Sigmoid colon (tissue), 6 donors: ENCODE measurements at regions not wholly inside any gene's neighbourhood (a gene's known extent, or its start where the extent isn't known, plus 50 kb on each side); places are given as distances from the start of the nearest gene placed in this dataset.

Experiments
- DNase-seq: peaks from one replicate; pipeline ENCODE4 v3.0.0-alpha.2; 2019
- H3K27ac ChIP-seq, 4 donors: fragments of 200-600 bp; sonication (generic); one replicate each; pipeline ENCODE4 v1.5.1; 2016 to 2019; ENCODE audit warnings: mild to moderate bottlenecking in 1 of 4
- H3K27me3 ChIP-seq, 3 donors: fragments of 200-600 bp; sonication (generic); one replicate each; pipeline ENCODE4 v1.5.1; 2019; ENCODE audit warnings: mild to moderate bottlenecking in 1 of 3
- H3K36me3 ChIP-seq, 4 donors: fragments of 200-600 bp; sonication (generic); one replicate each; pipeline ENCODE4 v1.5.1; 2016 to 2019
- H3K4me1 ChIP-seq, 4 donors: fragments of 200-600 bp; sonication (generic); one replicate each; pipeline ENCODE4 v1.5.1; 2017 to 2019
- H3K4me3 ChIP-seq, 4 donors: fragments of 200-600 bp; sonication (generic); one replicate each; pipeline ENCODE4 v1.5.1; 2017 to 2019; ENCODE audit warnings: mild to moderate bottlenecking in 2 of 4, moderate library complexity in 1 of 4
- H3K9me3 ChIP-seq, 4 donors: fragments of 200-600 bp in 3 of 4; sonication (generic) in 3 of 4; one replicate each; pipeline versions ENCODE4 v1.5.1 to v1.6.1; 2013 to 2019
- EP300 ChIP-seq, 4 donors: sonication (generic); formaldehyde crosslinking; IDR thresholded peaks; one replicate each; pipeline ENCODE4 v1.6.1; 2017; ENCODE audit warnings: antibody characterized with exemption in 4 of 4
- POLR2A ChIP-seq, 2 donors: fragments of 450-650 bp; IDR thresholded peaks; one replicate each; pipeline ENCODE4 v1.6.1; 2016; ENCODE audit warnings: antibody characterized with exemption in 2 of 2, mild to moderate bottlenecking in 2 of 2, moderate library complexity in 2 of 2
- POLR2AphosphoS5 ChIP-seq, 4 donors: sonication (generic); formaldehyde crosslinking; IDR thresholded peaks; one replicate each; pipeline ENCODE4 v1.6.1; 2017; ENCODE audit warnings: antibody characterized with exemption in 4 of 4
- WGBS, 2 donors: extraction: QIAGEN DNeasy Blood & Tissue Kit; methylation state at CpG; one replicate each; pipeline ENCODE4 v1.1.7; 2013; 5-methylcytosine and 5-hydroxymethylcytosine counted together
- intact Hi-C: fragments of 100-400 bp; cut with DNase I; formaldehyde crosslinking; loops from one replicate; pipeline ENCODE4 v1.15.1; 2023
- TF ChIP-seq, protein P1 (sequence below), 4 experiments: fragments of 450-650 bp in 3 of 4; fragments of 200-600 bp in 1 of 4; IDR thresholded peaks; one replicate each; pipeline ENCODE4 v1.5.1; 2016 to 2019; ENCODE audit warnings: antibody characterized with exemption in 4 of 4, mild to moderate bottlenecking in 3 of 4, moderate library complexity in 2 of 4
- donor health status: healthy with polysubstance abuse.
- donor health status: healthy.

DNA sequence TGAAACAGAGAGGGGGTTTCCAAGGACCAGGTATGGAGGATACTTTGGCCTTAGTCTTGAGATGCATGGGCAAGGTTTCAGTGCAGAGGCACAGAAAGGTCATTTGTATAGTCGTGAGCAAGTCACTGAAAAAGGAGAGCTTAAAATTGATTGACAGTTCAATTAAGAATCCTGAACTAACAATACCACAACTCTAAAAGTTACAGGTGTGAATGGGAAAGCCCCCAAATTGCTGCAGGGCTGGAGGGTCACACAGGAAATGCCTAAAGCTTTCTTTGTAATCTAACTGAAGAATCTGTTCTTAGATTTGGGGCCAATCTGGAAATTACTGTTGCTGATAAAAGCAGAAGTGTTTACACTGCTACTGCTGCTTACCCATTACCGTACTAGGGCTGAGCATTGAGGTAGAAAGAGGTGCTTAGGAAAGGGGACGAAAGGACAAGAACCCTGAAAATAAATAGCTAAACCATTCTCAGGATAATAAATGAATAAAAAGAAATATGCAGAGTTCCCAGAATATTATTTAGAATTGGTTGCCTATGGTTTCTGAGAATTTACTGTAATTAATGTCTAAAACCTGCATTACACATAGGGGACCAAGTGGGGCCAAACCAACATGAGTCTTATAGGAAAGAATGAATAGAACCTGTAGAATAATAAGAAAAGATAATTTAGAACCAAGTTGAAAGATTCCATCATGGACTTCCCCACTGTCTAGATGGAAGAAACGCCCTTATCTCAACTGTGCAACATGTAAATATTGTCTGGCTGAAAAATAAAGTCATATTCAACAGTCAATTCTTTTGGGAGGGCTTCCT, 91.9 kb upstream of the PPP1R2C start:
- intact Hi-C loops: no loop called here
- DNase-seq: no peak

DNA sequence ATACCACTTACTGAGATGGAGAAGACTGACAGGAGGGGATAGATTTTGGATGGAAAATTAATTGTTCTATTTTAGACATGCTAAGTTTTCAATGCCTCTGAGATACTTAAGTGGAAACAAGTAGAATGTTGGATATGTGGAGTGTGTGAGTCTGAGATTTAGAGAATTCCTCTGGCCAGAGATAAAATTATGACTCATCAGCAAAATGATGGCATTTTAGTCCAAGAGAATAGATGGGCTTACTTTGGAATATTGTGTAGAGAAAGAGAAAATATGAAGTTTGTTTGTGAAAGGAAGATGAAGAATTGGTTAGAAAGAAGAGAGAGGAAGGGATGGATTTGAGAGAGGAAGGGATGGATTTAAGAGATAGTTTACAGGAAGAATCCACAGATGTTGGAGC, 108.6 kb upstream of the PPP1R2C start:
- TF ChIP-seq POLR2AphosphoS5 (IDR thresholded peaks at IDR 0.05) (no peak), EP300 (IDR thresholded peaks at IDR 0.05) (no peak), POLR2A (IDR thresholded peaks at IDR 0.05) (no peak)
- TF ChIP-seq, protein P1, sequence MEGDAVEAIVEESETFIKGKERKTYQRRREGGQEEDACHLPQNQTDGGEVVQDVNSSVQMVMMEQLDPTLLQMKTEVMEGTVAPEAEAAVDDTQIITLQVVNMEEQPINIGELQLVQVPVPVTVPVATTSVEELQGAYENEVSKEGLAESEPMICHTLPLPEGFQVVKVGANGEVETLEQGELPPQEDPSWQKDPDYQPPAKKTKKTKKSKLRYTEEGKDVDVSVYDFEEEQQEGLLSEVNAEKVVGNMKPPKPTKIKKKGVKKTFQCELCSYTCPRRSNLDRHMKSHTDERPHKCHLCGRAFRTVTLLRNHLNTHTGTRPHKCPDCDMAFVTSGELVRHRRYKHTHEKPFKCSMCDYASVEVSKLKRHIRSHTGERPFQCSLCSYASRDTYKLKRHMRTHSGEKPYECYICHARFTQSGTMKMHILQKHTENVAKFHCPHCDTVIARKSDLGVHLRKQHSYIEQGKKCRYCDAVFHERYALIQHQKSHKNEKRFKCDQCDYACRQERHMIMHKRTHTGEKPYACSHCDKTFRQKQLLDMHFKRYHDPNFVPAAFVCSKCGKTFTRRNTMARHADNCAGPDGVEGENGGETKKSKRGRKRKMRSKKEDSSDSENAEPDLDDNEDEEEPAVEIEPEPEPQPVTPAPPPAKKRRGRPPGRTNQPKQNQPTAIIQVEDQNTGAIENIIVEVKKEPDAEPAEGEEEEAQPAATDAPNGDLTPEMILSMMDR (IDR thresholded peaks at IDR 0.05): no peak
- Histone ChIP-seq H3K4me1 (no peaks in the 10 kb centered on the region), H3K36me3 (no peaks in the 10 kb centered on the region), H3K4me3 (no peak overlapping the region), H3K27me3 (no peaks in the 10 kb centered on the region), H3K27ac (no peak overlapping the region), H3K9me3 (no peaks in the 10 kb centered on the region)
- DNase-seq: no peak
- intact Hi-C loops: no loop called here

More for the DNA sequence above, 91.9 kb upstream of the PPP1R2C start:
- Histone ChIP-seq H3K27me3 (no peaks in the 10 kb centered on the region), H3K4me1 (no peaks in the 10 kb centered on the region), H3K4me3 (no peak overlapping the region), H3K36me3 (no peaks in the 10 kb centered on the region), H3K9me3 (no peaks in the 10 kb centered on the region), H3K27ac (no peak overlapping the region)
- TF ChIP-seq EP300 (IDR thresholded peaks at IDR 0.05) (no peak), POLR2AphosphoS5 (IDR thresholded peaks at IDR 0.05) (no peak), POLR2A (IDR thresholded peaks at IDR 0.05) (no peak)
- TF ChIP-seq, protein P1 (IDR thresholded peaks at IDR 0.05): no peak
- 66 to 88% methylated on average over 4 of the region's 4 CpGs for WGBS, 2 donors

DNA sequence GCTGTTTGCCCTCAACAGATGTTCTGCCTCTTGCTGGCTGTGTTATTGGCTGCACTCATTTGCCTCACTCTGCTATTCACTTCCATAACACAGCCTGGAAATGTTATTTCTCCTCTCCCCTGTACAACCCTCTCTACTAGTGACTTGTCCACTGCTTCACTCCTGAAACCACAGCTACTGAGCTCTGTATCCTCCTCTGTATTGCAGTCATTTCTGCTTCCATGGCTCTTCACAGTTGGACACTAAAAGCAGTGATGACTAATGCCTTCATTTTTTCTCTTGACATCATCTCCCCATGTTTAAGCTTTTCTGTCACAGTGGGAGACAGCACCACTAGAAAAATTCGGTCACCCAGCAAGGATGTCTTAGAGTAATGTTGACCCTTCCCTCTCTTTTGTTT, 123.0 kb upstream of the PPP1R2C start:
- 64 to 65% methylated on average over 1 of the region's 1 CpG for WGBS, 2 donors
- no peak for TF ChIP-seq EP300 (IDR thresholded peaks at IDR 0.05)
- TF ChIP-seq, protein P1 (IDR thresholded peaks at IDR 0.05): no peak
- no peak for TF ChIP-seq POLR2A (IDR thresholded peaks at IDR 0.05)
- no peak for TF ChIP-seq POLR2AphosphoS5 (IDR thresholded peaks at IDR 0.05)
- intact Hi-C loops: no loop called here
- H3K36me3 ChIP-seq: no peaks in the 10 kb centered on the region
- no peak overlapping the region for H3K27ac ChIP-seq
- no peaks in the 10 kb centered on the region for H3K27me3 ChIP-seq
- no peak for DNase-seq
- H3K4me3 ChIP-seq: no peak overlapping the region
- H3K9me3 ChIP-seq: no peaks in the 10 kb centered on the region
- H3K4me1 ChIP-seq: no peaks in the 10 kb centered on the region

DNA sequence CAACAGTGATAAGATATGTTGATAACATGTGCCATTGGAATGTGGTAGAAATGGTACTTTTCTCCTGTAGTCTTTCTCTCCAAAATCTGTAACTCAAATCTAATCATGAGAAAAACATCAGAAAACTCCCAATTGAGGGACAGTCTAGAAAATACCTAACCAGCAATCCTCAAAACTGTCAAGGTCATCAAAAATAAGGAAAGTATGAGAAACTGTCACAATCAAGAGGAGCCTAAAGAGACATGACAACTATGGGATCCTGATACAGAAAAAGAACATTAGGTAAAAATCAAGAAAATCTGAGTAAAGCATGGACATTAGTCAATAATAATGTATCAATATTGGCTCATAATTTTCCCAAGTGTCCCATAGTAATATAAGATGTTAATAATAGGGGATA, 124.5 kb upstream of the PPP1R2C start:
- Histone ChIP-seq H3K4me3 (no peak overlapping the region), H3K9me3 (no peaks in the 10 kb centered on the region), H3K27me3 (no peaks in the 10 kb centered on the region), H3K36me3 (no peaks in the 10 kb centered on the region), H3K27ac (no peak overlapping the region), H3K4me1 (no peaks in the 10 kb centered on the region)
- no peak for TF ChIP-seq POLR2AphosphoS5 (IDR thresholded peaks at IDR 0.05)
- TF ChIP-seq POLR2A (IDR thresholded peaks at IDR 0.05): no peak
- TF ChIP-seq, protein P1 (IDR thresholded peaks at IDR 0.05): no peak
- TF ChIP-seq EP300 (IDR thresholded peaks at IDR 0.05): no peak
- intact Hi-C loops: no loop called here
- no peak for DNase-seq

DNA sequence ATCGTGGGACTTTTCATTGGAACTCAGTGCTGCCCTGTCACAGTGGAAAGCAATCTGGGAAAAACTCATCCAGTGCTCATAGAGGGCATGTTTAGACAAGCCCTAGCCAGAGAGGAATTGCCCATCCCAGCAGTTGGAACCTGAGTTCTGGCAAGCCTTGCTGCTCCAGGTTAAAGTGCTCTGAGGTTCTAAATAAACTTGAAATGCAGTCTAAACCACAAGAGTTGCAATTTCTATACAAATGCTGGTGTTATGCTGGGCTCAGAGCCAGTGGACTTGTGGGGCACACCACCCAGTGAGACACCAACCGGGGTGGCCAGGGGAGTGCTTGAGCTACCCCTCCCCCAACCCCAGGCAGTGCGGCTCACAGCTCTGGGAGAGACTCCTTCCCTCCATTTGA, 142.8 kb upstream of the PPP1R2C start:
- Histone ChIP-seq H3K36me3 (no peaks in the 10 kb centered on the region), H3K4me1 (no peaks in the 10 kb centered on the region), H3K27ac (no peak overlapping the region), H3K9me3 (no peaks in the 10 kb centered on the region), H3K27me3 (no peaks in the 10 kb centered on the region), H3K4me3 (no peak overlapping the region)
- TF ChIP-seq POLR2AphosphoS5 (IDR thresholded peaks at IDR 0.05) (no peak), EP300 (IDR thresholded peaks at IDR 0.05) (no peak), POLR2A (IDR thresholded peaks at IDR 0.05) (no peak)
- TF ChIP-seq, protein P1 (IDR thresholded peaks at IDR 0.05): no peak
- WGBS, 2 donors: 93% methylated on average over 3 of the region's 3 CpGs
- intact Hi-C loops: no loop called here
- no peak for DNase-seq
